HCT116 (cell line): ENCODE measurements at regions not wholly inside any gene's neighbourhood (a gene's known extent, or its start where the extent isn't known, plus 50 kb on each side); places are given as distances from the start of the nearest gene placed in this dataset.

Source experiments
- CTCF ChIP-seq, 3 experiments: fragments of 200-600 bp in 1 of 3; sonication (generic) in 1 of 3; IDR thresholded peaks in 2 of 3; conservative IDR thresholded peaks in 1 of 3; 2 replicates each; pipeline ENCODE4 v1.5.1; 2012 to 2017; ENCODE audit warnings: low read depth in 2 of 3, low read length in 2 of 3, antibody characterized with exemption in 1 of 3, borderline replicate concordance in 1 of 3, control low read depth in 1 of 3, mild to moderate bottlenecking in 1 of 3, mixed read lengths in 1 of 3, mixed run types in 1 of 3, moderate library complexity in 1 of 3; ENCODE audit not compliant: insufficient read depth in 1 of 3
- EZH2 ChIP-seq: fragments of 200-600 bp; sonication (generic); IDR thresholded peaks from 2 replicates; pipeline ENCODE4 v1.6.1; 2017; ENCODE audit warnings: antibody characterized with exemption, mixed run types
- EZH2phosphoT487 ChIP-seq: fragments of 200-600 bp; IDR thresholded peaks from 2 replicates; pipeline ENCODE4 v1.6.1; 2018; ENCODE audit warnings: antibody characterized with exemption, borderline replicate concordance
- JUND ChIP-seq: IDR thresholded peaks from 2 replicates; pipeline ENCODE4 v1.6.1; 2012
- POLR2A ChIP-seq: IDR thresholded peaks from 2 replicates; pipeline ENCODE4 v1.7.0; 2011; ENCODE audit warnings: borderline replicate concordance; ENCODE audit not compliant: insufficient read depth, insufficient read length; ENCODE audit errors: extremely low read depth
- RAD21 ChIP-seq: IDR thresholded peaks from 2 replicates; pipeline ENCODE4 v1.6.1; 2012; ENCODE audit warnings: low read depth, mild to moderate bottlenecking
- SIN3A ChIP-seq: IDR thresholded peaks from 2 replicates; pipeline ENCODE4 v1.6.1; 2012; ENCODE audit warnings: low read depth
- YY1 ChIP-seq: IDR thresholded peaks from 2 replicates; pipeline ENCODE4 v1.6.1; 2011; ENCODE audit warnings: low read length, low read depth, moderate library complexity, mild to moderate bottlenecking; ENCODE audit not compliant: insufficient replicate concordance; ENCODE audit errors: extremely low read depth
- ZNF274 ChIP-seq: fragments of 200-500 bp; sonication (Bioruptor generic); IDR thresholded peaks from 2 replicates; pipeline ENCODE4 v1.6.1; 2014; ENCODE audit warnings: mild to moderate bottlenecking, low read depth, low read length, inconsistent platforms

GRCh38 chr4:14083150-14083549 is 455.6 kb upstream of the BOD1L1 start:
- TF ChIP-seq EZH2phosphoT487 (no peak), EZH2 (no peak), CTCF (IDR thresholded peaks at IDR 0.05 in 2 of 3, conservative IDR thresholded peaks at IDR 0.05 in 1 of 3; ENCODE audit: borderline replicate concordance in 1 of 3, insufficient read depth in 1 of 3, low read depth in 2 of 3, low read length in 2 of 3) (no peak), POLR2A (no peak), RAD21 (no peak), SIN3A (no peak), YY1 (no peak), ZNF274 (no peak), JUND (no peak)
